IMR-90 (cell line): ENCODE measurements at regions not wholly inside any gene's neighbourhood (a gene's known extent, or its start where the extent isn't known, plus 50 kb on each side); places are given as distances from the start of the nearest gene placed in this dataset.
"Not testable (repeated sequence)": the region's sequence is repeated elsewhere in the genome, so short reads cannot be mapped to it uniquely, and the experiment has no call there.

ENCODE experiments used
- ATAC-seq: fragments of 200-7000 bp; cut with Tn5 transposase; 2 replicates; pipeline ENCODE4 v1.9.1; 2020; ENCODE audit warnings: low read depth, mild to moderate bottlenecking, moderate library complexity
- BruUV-seq: library from RNA; stranded (reverse); fragments of 400-500 nt; replicated peaks from 2 replicates; lab custom pipeline; 2021; lab: Mats Ljungman, UMichigan
- CTCF ChIA-PET: fragments of 300-600 bp; formaldehyde crosslinking; extraction: SDS; loops from one replicate; lab custom pipeline; 2021; ENCODE audit warnings: antibody characterized with exemption; lab: Yijun Ruan, JAX
- POLR2A ChIA-PET: fragments of 300-600 bp; sonication (Branson Sonifier 250); formaldehyde crosslinking; loops from one replicate; lab custom pipeline; 2022; ENCODE audit warnings: antibody characterized with exemption; ENCODE audit not compliant: unreplicated experiment; lab: Charles Lee
- DNase-seq: peaks from one replicate; pipeline ENCODE4 v3.0.0; 2013
- H2AFZ ChIP-seq: replicated peaks from 2 replicates; pipeline ENCODE3; 2013; ENCODE audit warnings: low read length, mild to moderate bottlenecking; ENCODE audit not compliant: poor library complexity
- H2AK5ac ChIP-seq: 2 replicates; pipeline ENCODE4 v1.6.1; 2013; ENCODE audit warnings: low read depth, low read length, inconsistent platforms
- H2AK9ac ChIP-seq: replicated peaks from 2 replicates; pipeline ENCODE3; 2013; ENCODE audit warnings: mild to moderate bottlenecking, low read depth, low read length, moderate library complexity; ENCODE audit not compliant: poor library complexity
- H2BK120ac ChIP-seq: 2 replicates; pipeline ENCODE4 v1.6.1; 2013; ENCODE audit warnings: low read depth, low read length, inconsistent platforms
- H2BK15ac ChIP-seq: 3 replicates; pipeline ENCODE4 v1.6.1; 2013; ENCODE audit warnings: low read depth, low read length, inconsistent platforms
- H2BK20ac ChIP-seq: 2 replicates; pipeline ENCODE4 v1.6.1; 2013; ENCODE audit warnings: low read depth, mild to moderate bottlenecking, inconsistent platforms, low read length, moderate library complexity
- H2BK5ac ChIP-seq: 2 replicates; pipeline ENCODE4 v1.6.1; 2013; ENCODE audit warnings: mild to moderate bottlenecking, low read depth, low read length, inconsistent platforms; ENCODE audit not compliant: poor library complexity, severe bottlenecking
- H3K14ac ChIP-seq: replicated peaks from 2 replicates; pipeline ENCODE4 v1.6.1; 2013; ENCODE audit warnings: low read depth, low read length, inconsistent platforms
- H3K18ac ChIP-seq: 2 replicates; pipeline ENCODE4 v1.6.1; 2013; ENCODE audit warnings: low read depth, low read length, control low read depth
- H3K23ac ChIP-seq: 2 replicates; pipeline ENCODE4 v1.6.1; 2013; ENCODE audit warnings: low read depth, low read length, inconsistent platforms
- H3K27ac ChIP-seq: 2 replicates; pipeline ENCODE4 v1.5.1; 2013; ENCODE audit warnings: mild to moderate bottlenecking, control low read depth, low read length; ENCODE audit not compliant: insufficient read depth
- H3K27me3 ChIP-seq: 2 replicates; pipeline ENCODE4 v1.6.1; 2013; ENCODE audit warnings: low read length; ENCODE audit not compliant: control insufficient read depth, insufficient read depth
- H3K36me3 ChIP-seq: 2 replicates; pipeline ENCODE4 v1.6.1; 2013; ENCODE audit warnings: low read length, mixed read lengths; ENCODE audit not compliant: control insufficient read depth, insufficient read depth
- H3K4ac ChIP-seq: 2 replicates; pipeline ENCODE4 v1.6.1; 2013; ENCODE audit warnings: low read depth, low read length, inconsistent platforms
- H3K4me1 ChIP-seq: 2 replicates; pipeline ENCODE4 v1.6.1; 2013; ENCODE audit warnings: low read length, mixed read lengths; ENCODE audit not compliant: control insufficient read depth, insufficient read depth
- H3K4me2 ChIP-seq: 2 replicates; pipeline ENCODE4 v1.6.1; 2013; ENCODE audit warnings: low read depth, mild to moderate bottlenecking, control low read depth, low read length, moderate library complexity
- H3K4me3 ChIP-seq: 2 replicates; pipeline ENCODE4 v1.5.1; 2013; ENCODE audit warnings: low read depth, mild to moderate bottlenecking, control low read depth, low read length, moderate library complexity; ENCODE audit not compliant: insufficient read depth
- H3K56ac ChIP-seq: 2 replicates; pipeline ENCODE4 v1.6.1; 2013; ENCODE audit warnings: low read length, inconsistent platforms; ENCODE audit not compliant: insufficient read depth; ENCODE audit errors: extremely low read depth
- H3K79me1 ChIP-seq, 2 experiments: 2 replicates each; pipeline ENCODE4 v1.6.1; 2013; ENCODE audit warnings: low read length in 2 of 2, inconsistent platforms in 1 of 2, low read depth in 1 of 2
- H3K9ac ChIP-seq: 2 replicates; pipeline ENCODE4 v1.6.1; 2013; ENCODE audit warnings: low read depth, low read length, control low read depth
- H3K9me1 ChIP-seq: 2 replicates; pipeline ENCODE4 v1.6.1; 2013; ENCODE audit warnings: low read length, inconsistent platforms; ENCODE audit not compliant: insufficient read depth
- H3K9me3 ChIP-seq: 2 replicates; pipeline ENCODE4 v1.6.1; 2013; ENCODE audit warnings: low read length; ENCODE audit not compliant: control insufficient read depth, insufficient read depth
- H4K20me1 ChIP-seq: 2 replicates; pipeline ENCODE4 v1.6.1; 2013; ENCODE audit warnings: low read length, inconsistent platforms; ENCODE audit not compliant: insufficient read depth
- H4K5ac ChIP-seq: 2 replicates; pipeline ENCODE4 v1.6.1; 2013; ENCODE audit warnings: mild to moderate bottlenecking, low read depth, low read length, control low read depth
- H4K8ac ChIP-seq, 2 experiments: 2 replicates each; pipeline ENCODE4 v1.6.1; 2013; ENCODE audit warnings: low read depth in 2 of 2, low read length in 2 of 2, control low read depth in 1 of 2, inconsistent platforms in 1 of 2
- H4K91ac ChIP-seq: 2 replicates; pipeline ENCODE4 v1.6.1; 2013; ENCODE audit warnings: low read depth, low read length, inconsistent platforms; ENCODE audit not compliant: insufficient read depth
- CHD1 ChIP-seq: IDR thresholded peaks from 2 replicates; pipeline ENCODE4 v1.6.1; 2012; ENCODE audit warnings: low read depth, low read length, improper control_type of control experiment
- FOS ChIP-seq: fragments of 150-350 bp; IDR thresholded peaks from 2 replicates; pipeline ENCODE4 v1.6.1; 2016; ENCODE audit warnings: low read depth, low read length
- NFE2L2 ChIP-seq: fragments of 150-350 bp; IDR thresholded peaks from 2 replicates; pipeline ENCODE4 v1.6.1; 2016; ENCODE audit warnings: low read depth, mild to moderate bottlenecking, low read length
- WGBS, 2 experiments: methylation state at CpG; one replicate each; pipeline versions ENCODE4 v1.1.5 to v1.1.7; 2013; ENCODE audit warnings: missing lambda C conversion rate in 2 of 2; ENCODE audit not compliant: insufficient read length in 1 of 2; ENCODE audit errors: extremely low coverage in 2 of 2; 5-methylcytosine and 5-hydroxymethylcytosine counted together
- dilution Hi-C: fragments of 300-500 bp; cut with HindIII; formaldehyde crosslinking; loops from one replicate; pipeline ENCODE4 v1.14.3; 2018; ENCODE audit warnings: low sequenced_read_pairs; ENCODE audit not compliant: unreplicated experiment
- in situ Hi-C: fragments of 300-500 bp; cut with MboI; formaldehyde crosslinking; loops from 3 replicates; pipeline ENCODE4 v1.14.3; 2019; ENCODE audit warnings: low sequenced_read_pairs, inconsistent platforms, mixed read lengths
- intact Hi-C: fragments of 100-400 bp; cut with micrococcal nuclease; formaldehyde crosslinking; loops from 2 replicates; pipeline ENCODE4 v1.10.0; 2022
- TF ChIP-seq, protein P1 (sequence below): conservative IDR thresholded peaks from 2 replicates; pipeline ENCODE4 v1.5.1; 2012; ENCODE audit warnings: mild to moderate bottlenecking, low read depth, low read length, improper control_type of control experiment

- Histone ChIP-seq H4K8ac (no peak overlapping the region), H2AK9ac (no peak overlapping the region), H2BK20ac (no peak overlapping the region), H3K14ac (no peak overlapping the region), H4K5ac (no peak overlapping the region), H3K4me1 (no peaks in the 10 kb centered on the region), H2AK5ac (no peak overlapping the region), H3K9me1 (no peaks in the 10 kb centered on the region), H3K4me3 (no peak overlapping the region), H3K9ac (no peak overlapping the region), H3K27ac (no peak overlapping the region), H3K79me1 (no peaks in the 10 kb centered on the region), H3K27me3 (no peaks in the 10 kb centered on the region), H3K23ac (no peak overlapping the region), H3K4me2 (no peak overlapping the region), H2BK15ac (no peak overlapping the region), H2BK120ac (no peak overlapping the region), H2AFZ (no peak overlapping the region), H3K4ac (no peak overlapping the region), H2BK5ac (no peak overlapping the region), H3K18ac (no peak overlapping the region), H4K20me1 (no peaks in the 10 kb centered on the region), H4K91ac (no peak overlapping the region), H3K36me3 (no peaks in the 10 kb centered on the region), H3K9me3 (peaks cover 8% of the 10 kb centered on the region), H3K56ac (no peak overlapping the region)
- in situ Hi-C loops, result no loop called here
- POLR2A ChIA-PET, result no interaction called here
- intact Hi-C loops, result no loop called here
- no peak for DNase-seq
- TF ChIP-seq, protein P1, sequence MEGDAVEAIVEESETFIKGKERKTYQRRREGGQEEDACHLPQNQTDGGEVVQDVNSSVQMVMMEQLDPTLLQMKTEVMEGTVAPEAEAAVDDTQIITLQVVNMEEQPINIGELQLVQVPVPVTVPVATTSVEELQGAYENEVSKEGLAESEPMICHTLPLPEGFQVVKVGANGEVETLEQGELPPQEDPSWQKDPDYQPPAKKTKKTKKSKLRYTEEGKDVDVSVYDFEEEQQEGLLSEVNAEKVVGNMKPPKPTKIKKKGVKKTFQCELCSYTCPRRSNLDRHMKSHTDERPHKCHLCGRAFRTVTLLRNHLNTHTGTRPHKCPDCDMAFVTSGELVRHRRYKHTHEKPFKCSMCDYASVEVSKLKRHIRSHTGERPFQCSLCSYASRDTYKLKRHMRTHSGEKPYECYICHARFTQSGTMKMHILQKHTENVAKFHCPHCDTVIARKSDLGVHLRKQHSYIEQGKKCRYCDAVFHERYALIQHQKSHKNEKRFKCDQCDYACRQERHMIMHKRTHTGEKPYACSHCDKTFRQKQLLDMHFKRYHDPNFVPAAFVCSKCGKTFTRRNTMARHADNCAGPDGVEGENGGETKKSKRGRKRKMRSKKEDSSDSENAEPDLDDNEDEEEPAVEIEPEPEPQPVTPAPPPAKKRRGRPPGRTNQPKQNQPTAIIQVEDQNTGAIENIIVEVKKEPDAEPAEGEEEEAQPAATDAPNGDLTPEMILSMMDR, result no peak
- TF ChIP-seq CHD1 (no peak), FOS (no peak), NFE2L2 (no peak)
- no peak for ATAC-seq
- dilution Hi-C loops, result no loop called here
- CTCF ChIA-PET, result no interaction called here
- BruUV-seq, result no TSS peak
- WGBS, 2 experiments, result 80% methylated on average over 1 of the region's 7 CpGs; no CpG with 5 or more reads in 1 of the 2 experiments
Observed at GRCh38 chr20:48038713-48039112, 253.4 kb upstream of the SULF2 start.

DNA sequence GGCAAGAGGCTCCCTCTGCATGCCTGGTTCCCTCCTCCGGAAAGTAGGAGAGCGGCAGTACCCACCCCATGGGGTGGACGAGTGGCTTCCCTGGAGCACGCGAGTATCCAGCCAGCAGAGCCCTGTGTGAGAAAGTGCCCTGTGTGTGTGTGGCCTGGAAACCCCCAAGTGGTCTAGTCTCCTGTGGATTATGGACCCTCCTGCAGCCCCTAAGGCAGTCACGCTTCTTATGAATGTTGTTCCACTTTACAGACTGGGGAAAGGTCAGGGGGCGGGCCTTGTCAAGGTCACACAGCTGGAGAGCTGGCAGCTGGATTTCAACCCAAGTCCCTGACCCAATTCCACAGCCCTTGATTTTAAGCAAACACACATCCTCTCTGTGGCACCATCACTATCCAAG lies 252.5 kb upstream of the SULF2 start:
- H4K91ac ChIP-seq, H2AK5ac ChIP-seq, dilution Hi-C loops, H2AFZ ChIP-seq, CTCF ChIA-PET, H3K14ac ChIP-seq, H4K20me1 ChIP-seq, H2AK9ac ChIP-seq, H4K5ac ChIP-seq, H3K4ac ChIP-seq, H3K27ac ChIP-seq, H3K4me2 ChIP-seq, H3K9ac ChIP-seq, H3K79me1 ChIP-seq, intact Hi-C loops, H3K36me3 ChIP-seq, H3K56ac ChIP-seq, BruUV-seq, ATAC-seq, H4K8ac ChIP-seq, H3K23ac ChIP-seq, H2BK120ac ChIP-seq, H2BK5ac ChIP-seq, in situ Hi-C loops, H3K4me1 ChIP-seq, H3K27me3 ChIP-seq, H3K9me3 ChIP-seq, DNase-seq, H2BK15ac ChIP-seq, POLR2A ChIA-PET, H2BK20ac ChIP-seq, H3K18ac ChIP-seq, H3K4me3 ChIP-seq, H3K9me1 ChIP-seq: not testable (repeated sequence)
- 48% methylated on average over 3 of the region's 7 CpGs; no CpG with 5 or more reads in 1 of the 2 experiments for WGBS, 2 experiments
